Endodermal cell (in vitro differentiated cells): ENCODE measurements at regions not wholly inside any gene's neighbourhood (a gene's known extent, or its start where the extent isn't known, plus 50 kb on each side); places are given as distances from the start of the nearest gene placed in this dataset.

Experiments
- DNase-seq: peaks from one replicate; pipeline ENCODE4 v3.0.0-alpha.2; 2017
- H3K27ac ChIP-seq: 2 replicates; pipeline ENCODE4 v1.5.1; 2013; ENCODE audit warnings: mild to moderate bottlenecking, low read depth, low read length, moderate library complexity
- H3K27me3 ChIP-seq: 2 replicates; pipeline ENCODE4 v1.6.1; 2013; ENCODE audit warnings: mild to moderate bottlenecking, low read length, moderate library complexity; ENCODE audit not compliant: insufficient read depth, control insufficient read depth, poor library complexity, severe bottlenecking
- H3K36me3 ChIP-seq: 2 replicates; pipeline ENCODE4 v1.7.0; 2013; ENCODE audit warnings: mild to moderate bottlenecking, low read length, moderate library complexity; ENCODE audit not compliant: control insufficient read depth, insufficient read depth
- H3K4me1 ChIP-seq: one replicate; pipeline ENCODE4 v1.7.0; 2013; ENCODE audit warnings: low read length; ENCODE audit not compliant: control insufficient read depth, insufficient read depth
- H3K4me3 ChIP-seq: 2 replicates; pipeline ENCODE4 v1.5.1; 2013; ENCODE audit warnings: mild to moderate bottlenecking, low read length, moderate library complexity
- H3K9ac ChIP-seq: 2 replicates; pipeline ENCODE4 v1.6.1; 2013; ENCODE audit warnings: mild to moderate bottlenecking, low read length, moderate library complexity; ENCODE audit not compliant: poor library complexity, severe bottlenecking; ENCODE audit errors: extremely low read depth
- H3K9me3 ChIP-seq: 2 replicates; pipeline ENCODE4 v1.6.1; 2013; ENCODE audit warnings: mild to moderate bottlenecking, low read length, moderate library complexity; ENCODE audit not compliant: control insufficient read depth
- H3K27ac Mint-ChIP-seq: 2 replicates; pipeline ENCODE4 v1.8.0; 2020; ENCODE audit warnings: mixed read lengths
- H3K27me3 Mint-ChIP-seq: 2 replicates; pipeline ENCODE4 v1.8.0; 2021; ENCODE audit warnings: mild to moderate bottlenecking, mixed read lengths; ENCODE audit not compliant: insufficient read depth
- H3K36me3 Mint-ChIP-seq: 2 replicates; pipeline ENCODE4 v1.8.0; 2020; ENCODE audit warnings: low read depth, mixed read lengths
- H3K4me1 Mint-ChIP-seq: 2 replicates; pipeline ENCODE4 v1.8.0; 2020; ENCODE audit warnings: mixed read lengths
- H3K4me3 Mint-ChIP-seq: 2 replicates; pipeline ENCODE4 v1.8.0; 2020; ENCODE audit warnings: mild to moderate bottlenecking, moderate library complexity, mixed read lengths
- H3K9me3 Mint-ChIP-seq: 2 replicates; pipeline ENCODE4 v1.8.0; 2020; ENCODE audit warnings: mild to moderate bottlenecking, mixed read lengths
- CTCF ChIP-seq: fragments of 200-600 bp; sonication (generic); conservative IDR thresholded peaks from 2 replicates; pipeline ENCODE4 v1.5.0; 2021; ENCODE audit warnings: antibody characterized with exemption, mild to moderate bottlenecking
- WGBS, 2 experiments: methylation state at CpG; one replicate each; pipeline versions ENCODE4 v1.1.5 to v1.1.7; 2013; ENCODE audit warnings: missing lambda C conversion rate in 2 of 2, mixed read lengths in 1 of 2; ENCODE audit not compliant: insufficient coverage in 1 of 2, insufficient read length in 1 of 2; 5-methylcytosine and 5-hydroxymethylcytosine counted together

DNA sequence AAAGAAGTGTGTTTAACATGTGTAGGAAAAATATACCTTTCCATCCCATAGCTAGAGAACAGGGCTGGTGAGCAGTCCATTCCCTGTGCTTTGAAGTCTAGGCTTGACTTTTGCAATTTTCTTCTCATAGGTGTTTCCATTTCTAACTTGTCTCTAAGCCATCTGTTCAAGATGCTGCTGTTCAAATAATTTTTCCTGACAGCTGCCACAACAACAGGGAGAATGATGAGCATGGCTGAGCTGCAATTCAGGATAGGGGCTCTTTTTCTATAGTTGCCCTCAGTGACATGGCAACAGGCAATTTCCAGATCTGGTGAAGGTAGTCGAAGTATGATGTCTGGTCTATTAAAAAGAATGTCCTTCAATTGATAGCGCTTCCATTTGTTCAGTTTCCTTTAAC, 103.0 kb upstream of the HS3ST5 start:
- Mint-ChIP-seq H3K9me3 (no peaks in the 10 kb centered on the region), H3K27me3 (no peaks in the 10 kb centered on the region), H3K4me3 (no peak overlapping the region), H3K4me1 (peaks cover 17% of the 10 kb centered on the region), H3K36me3 (no peaks in the 10 kb centered on the region), H3K27ac (no peak overlapping the region)
- H3K27me3 ChIP-seq = peaks cover 17% of the 10 kb centered on the region
- H3K36me3 ChIP-seq = no peaks in the 10 kb centered on the region
- H3K9ac ChIP-seq = no peak overlapping the region
- WGBS, 2 experiments = 88 to 97% methylated on average over 2 of the region's 2 CpGs
- H3K27ac ChIP-seq = no peak overlapping the region
- no peak for DNase-seq
- no peak overlapping the region for H3K4me3 ChIP-seq
- no peaks in the 10 kb centered on the region for H3K9me3 ChIP-seq
- no peaks in the 10 kb centered on the region for H3K4me1 ChIP-seq
- TF ChIP-seq CTCF = no peak

DNA sequence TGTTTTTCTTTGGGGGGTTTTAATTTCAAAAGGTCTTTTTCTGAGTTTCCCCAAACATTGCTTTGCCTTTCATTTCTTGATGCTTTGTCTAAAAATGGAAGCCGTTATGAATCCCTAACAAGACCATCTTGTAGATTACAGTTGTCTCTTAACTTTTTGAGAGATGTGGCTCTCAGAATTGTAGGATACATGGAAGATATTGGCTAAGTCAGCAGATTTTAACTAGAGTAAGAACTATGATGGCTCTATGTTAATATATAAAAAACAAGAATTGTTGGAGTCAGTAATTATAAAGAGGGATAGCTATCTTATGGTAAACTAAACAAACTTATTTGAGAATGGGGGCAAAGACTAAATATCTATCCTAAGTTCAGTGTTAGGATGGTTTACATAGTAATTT, 96.6 kb upstream of the HS3ST5 start:
- H3K9me3 ChIP-seq = no peaks in the 10 kb centered on the region
- WGBS, 2 experiments = 80 to 92% methylated on average over 1 of the region's 1 CpG
- H3K4me1 Mint-ChIP-seq = peaks cover 11% of the 10 kb centered on the region
- H3K36me3 Mint-ChIP-seq = no peaks in the 10 kb centered on the region
- no peak overlapping the region for H3K27ac ChIP-seq
- H3K4me3 Mint-ChIP-seq = no peak overlapping the region
- TF ChIP-seq CTCF = no peak
- no peak overlapping the region for H3K4me3 ChIP-seq
- DNase-seq = no peak
- no peak overlapping the region for H3K27ac Mint-ChIP-seq
- peaks cover 2% of the 10 kb centered on the region for H3K9me3 Mint-ChIP-seq
- no peaks in the 10 kb centered on the region for H3K36me3 ChIP-seq
- H3K27me3 ChIP-seq = no peaks in the 10 kb centered on the region
- no peak overlapping the region for H3K9ac ChIP-seq
- no peaks in the 10 kb centered on the region for H3K4me1 ChIP-seq
- no peaks in the 10 kb centered on the region for H3K27me3 Mint-ChIP-seq

DNA sequence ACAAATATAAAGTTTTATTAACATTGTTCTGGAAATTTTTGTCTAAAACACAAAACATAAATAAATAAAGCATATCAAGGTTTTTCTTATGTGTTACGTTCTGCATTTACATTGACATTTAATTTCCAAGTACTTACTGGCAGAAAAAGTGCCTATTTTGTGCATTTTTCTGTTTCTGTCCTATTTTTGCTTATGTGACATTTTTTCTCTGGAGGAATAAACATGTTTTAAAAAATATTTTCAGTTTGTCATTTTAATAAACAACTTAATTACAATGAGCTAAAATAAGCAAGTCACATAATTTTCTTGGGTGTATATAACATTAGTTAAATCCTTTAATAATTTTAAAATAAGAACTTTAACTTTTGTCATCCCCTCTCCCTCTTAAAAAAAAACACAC, 94.4 kb upstream of the HS3ST5 start:
- Mint-ChIP-seq H3K9me3 (peaks cover 4% of the 10 kb centered on the region), H3K27me3 (no peaks in the 10 kb centered on the region), H3K4me3 (no peak overlapping the region), H3K27ac (no peak overlapping the region), H3K36me3 (no peaks in the 10 kb centered on the region), H3K4me1 (peaks cover 11% of the 10 kb centered on the region)
- no peak for DNase-seq
- Histone ChIP-seq H3K27ac (no peak overlapping the region), H3K4me3 (no peak overlapping the region), H3K27me3 (no peaks in the 10 kb centered on the region), H3K4me1 (no peaks in the 10 kb centered on the region), H3K9ac (no peak overlapping the region), H3K36me3 (no peaks in the 10 kb centered on the region), H3K9me3 (no peaks in the 10 kb centered on the region)
- no peak for TF ChIP-seq CTCF
- WGBS, 2 experiments = 100% methylated on average over 1 of the region's 1 CpG; no CpG with 5 or more reads in 1 of the 2 experiments
